HG03108 (cell line): ENCODE measurements at regions not wholly inside any gene's neighbourhood (a gene's known extent, or its start where the extent isn't known, plus 50 kb on each side); places are given as distances from the start of the nearest gene placed in this dataset.

Source experiments
- ATAC-seq: cut with Tn5 transposase; IDR thresholded peaks from one replicate; pipeline ENCODE4 v1.9.1; 2021; ENCODE audit warnings: moderate library complexity; ENCODE audit not compliant: unreplicated experiment

- ATAC-seq, result no peak
Observed at GRCh38 chr4:181661090-181661489, 582.1 kb upstream of the TENM3 start.

DNA sequence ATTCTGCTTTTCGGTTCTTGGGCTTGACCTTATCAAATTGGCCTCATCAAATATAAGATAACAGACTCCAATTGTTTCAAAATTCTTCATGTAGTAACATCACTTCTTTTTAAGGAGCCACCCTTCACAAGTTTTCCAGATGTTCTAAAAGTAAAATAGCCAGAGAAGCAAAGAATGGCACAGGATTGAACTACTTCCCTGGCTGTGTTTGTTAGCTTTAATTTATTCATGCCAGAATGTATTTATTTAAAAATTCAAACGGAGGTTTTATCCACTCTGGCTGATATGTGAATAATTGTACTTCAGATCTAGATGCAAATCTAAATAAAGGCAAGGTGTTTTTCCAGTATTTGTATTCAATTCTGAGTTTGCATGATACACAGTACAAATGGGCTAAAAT, 581.3 kb upstream of the TENM3 start:
- ATAC-seq, result no peak

GRCh38 chr4:181662383-181662782, 580.8 kb upstream of the TENM3 start:
- ATAC-seq, result no peak

- ATAC-seq, result no peak
Observed at GRCh38 chr4:181670506-181670905, 572.7 kb upstream of the TENM3 start.

DNA sequence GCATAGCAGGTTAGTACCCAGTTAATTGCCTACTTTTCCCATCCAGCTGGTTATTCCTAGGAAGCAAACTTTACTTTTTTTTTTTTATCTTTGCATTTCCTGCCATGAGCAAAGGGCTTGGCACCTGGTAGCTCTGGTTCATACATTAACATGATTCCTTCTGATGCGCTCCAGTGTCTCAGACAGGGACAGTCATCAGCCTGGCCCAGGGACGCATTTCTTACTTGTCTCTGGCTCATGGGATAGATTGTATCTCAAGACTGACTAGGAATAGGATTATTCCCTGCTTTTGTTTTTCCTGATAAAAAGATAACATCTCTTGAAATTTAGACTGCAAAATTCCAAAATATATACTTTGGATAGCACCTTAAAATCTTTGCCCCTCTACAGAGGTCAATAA, 571.5 kb upstream of the TENM3 start:
- no peak for ATAC-seq

DNA sequence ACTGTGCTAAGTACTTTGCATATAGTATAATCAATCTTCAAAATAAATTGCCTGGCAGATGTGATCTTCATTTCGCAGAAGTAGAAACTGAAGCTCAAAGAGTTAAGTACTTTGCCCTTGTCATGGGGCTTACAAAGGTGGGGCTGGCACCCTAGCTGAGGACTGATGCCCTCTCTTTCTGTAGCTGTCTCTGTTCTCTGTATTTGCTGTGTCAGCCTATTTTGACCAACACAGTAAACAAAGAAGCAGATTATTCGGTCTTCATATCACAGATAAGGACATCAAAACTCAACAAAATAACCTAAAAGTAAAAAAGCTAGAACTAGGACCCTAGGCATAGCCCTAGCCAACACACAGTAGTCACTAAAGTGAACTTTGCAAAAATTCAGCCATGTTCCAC, 570.5 kb upstream of the TENM3 start:
- ATAC-seq, result no peak

DNA sequence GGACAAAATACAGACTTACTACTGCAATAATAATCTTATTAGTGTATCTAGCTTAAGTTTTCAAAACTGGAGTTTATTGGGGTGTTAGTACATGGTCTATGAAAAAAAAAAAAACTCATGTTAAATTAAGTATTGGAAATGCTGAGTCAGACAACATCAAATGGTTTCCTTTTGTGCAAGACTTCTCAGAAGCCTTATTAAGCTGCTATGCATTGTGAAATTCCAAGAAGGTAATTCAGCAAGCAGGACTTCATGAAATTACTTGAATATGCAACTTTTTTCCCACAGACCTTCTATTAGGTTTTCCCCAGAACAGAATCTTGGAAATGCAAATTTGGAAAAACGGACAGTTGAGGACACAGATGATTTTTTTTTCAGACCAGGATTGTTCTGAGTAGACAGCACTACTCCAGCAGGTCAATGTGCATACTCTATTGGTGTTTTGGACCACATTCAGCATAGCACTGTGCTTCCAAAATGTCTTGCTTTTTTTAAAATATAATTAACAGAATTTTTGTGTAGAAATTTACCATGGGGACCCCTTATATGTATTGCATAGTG, 568.8 kb upstream of the TENM3 start:
- ATAC-seq, result no peak

- no peak for ATAC-seq
Observed at GRCh38 chr4:181676546-181676945, 566.7 kb upstream of the TENM3 start.

DNA sequence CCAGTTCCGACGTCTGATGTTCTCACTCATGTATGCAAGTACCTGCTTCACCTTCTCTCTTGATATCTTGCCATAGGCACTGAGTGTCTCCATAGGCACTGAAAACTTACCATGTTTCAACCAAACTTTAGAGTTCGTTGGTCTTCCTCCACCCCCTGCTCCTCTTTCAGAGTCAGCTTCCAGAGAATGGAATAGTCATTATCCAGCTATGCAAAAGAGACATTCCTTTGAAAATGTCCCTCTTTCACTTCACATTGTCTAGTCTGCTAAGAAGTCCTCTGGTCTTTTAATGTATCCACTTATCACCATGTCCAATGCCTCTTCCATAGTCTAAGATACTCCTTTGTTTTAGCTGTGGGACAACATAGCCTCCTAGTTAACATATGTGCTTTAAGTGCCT, 566.0 kb upstream of the TENM3 start:
- ATAC-seq, result no peak

DNA sequence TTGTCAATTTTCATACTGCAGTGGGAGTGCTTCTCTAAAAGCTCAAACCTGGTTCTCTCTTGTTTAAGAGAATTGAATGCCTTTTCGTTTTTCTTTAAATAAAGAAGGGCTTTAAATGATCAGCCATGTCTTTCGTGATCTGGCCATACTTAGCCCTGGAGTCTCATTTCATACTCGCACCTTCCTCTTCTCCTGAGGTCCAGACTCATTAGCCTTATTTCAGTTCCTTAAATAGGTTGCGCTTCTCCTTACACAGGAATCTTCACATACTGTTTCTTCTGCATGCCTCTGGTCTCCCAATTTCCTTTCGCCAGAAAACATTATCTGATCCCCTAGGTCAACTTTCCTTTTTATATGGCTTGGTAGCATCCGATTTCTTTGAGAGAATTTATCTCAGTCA, 565.6 kb upstream of the TENM3 start:
- ATAC-seq, result no peak

GRCh38 chr4:181679754-181680153, 563.4 kb upstream of the TENM3 start:
- ATAC-seq, result no peak

- ATAC-seq, result no peak
Observed at GRCh38 chr4:181682367-181683047, 560.7 kb upstream of the TENM3 start.

DNA sequence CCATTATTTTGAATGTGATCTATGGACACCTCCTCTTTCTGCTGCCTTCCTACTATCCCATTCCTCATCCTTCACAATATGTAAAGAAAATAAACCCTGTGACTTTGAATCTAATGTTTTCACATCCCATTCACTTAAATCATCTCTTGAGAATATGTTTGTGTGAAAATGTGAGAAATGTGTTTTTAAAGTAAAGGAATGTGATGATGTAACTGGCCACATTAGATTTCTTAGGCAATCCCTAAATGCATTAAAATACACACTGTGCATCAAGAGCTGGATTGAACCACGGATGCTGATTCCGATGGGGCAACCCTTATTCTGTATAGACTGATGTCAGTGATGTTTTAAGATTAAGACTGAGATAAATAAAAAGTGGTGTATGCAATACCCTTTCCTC, 558.9 kb upstream of the TENM3 start:
- no peak for ATAC-seq

DNA sequence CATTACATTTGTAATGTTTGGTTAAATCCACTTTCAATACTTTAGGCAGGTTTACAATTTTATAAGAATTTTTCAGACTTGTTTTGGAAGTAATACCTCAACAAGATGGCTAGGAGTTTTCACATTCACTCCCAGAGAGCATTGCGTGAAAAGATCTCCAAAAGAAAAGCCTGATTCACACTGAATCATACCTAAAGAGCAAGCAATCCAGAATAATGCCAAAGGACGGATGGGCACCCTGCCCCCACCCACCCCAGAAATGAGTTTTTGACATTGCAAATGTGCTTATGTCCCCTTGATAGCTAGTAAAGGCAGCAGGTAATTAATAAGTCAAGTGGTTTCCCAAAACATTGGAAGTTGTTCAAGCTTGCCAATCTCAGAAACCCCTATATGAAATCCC, 557.7 kb upstream of the TENM3 start:
- no peak for ATAC-seq

DNA sequence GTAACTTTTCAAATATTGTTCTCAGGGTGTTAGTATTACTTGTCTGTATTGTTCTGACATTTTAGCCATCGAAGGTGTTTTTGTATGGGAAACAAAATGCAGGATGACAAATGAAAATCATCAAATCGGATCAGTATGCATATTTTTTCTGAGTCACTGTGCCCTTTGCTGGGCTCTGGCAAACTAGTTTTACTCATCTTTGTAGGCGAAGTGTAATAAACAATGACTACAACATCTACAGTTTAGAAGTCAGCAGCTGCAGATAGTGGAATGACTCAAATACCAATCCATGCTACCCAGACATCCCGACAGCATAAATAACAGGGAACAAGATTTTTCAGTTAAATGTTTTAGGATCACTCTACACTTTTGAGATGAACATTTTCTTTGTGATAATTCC, 557.3 kb upstream of the TENM3 start:
- no peak for ATAC-seq

DNA sequence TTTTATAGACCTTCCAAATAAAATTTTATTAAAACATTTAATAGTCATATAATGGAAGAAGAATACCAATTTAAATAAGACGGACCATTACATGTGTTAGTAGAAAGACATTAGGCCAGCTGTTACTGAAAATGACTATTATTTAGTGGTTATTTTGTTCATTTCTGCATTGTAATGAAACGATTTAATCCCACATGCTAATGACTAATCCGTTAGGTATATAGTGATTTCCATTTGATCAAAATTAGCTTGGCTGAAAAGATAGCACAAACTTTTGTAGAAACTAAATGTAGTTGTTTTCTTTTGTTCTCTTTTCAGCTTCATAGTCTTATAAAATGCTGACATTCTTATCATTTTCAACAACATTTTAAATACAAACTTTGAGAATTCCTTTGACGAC, 556.1 kb upstream of the TENM3 start:
- ATAC-seq, result no peak

DNA sequence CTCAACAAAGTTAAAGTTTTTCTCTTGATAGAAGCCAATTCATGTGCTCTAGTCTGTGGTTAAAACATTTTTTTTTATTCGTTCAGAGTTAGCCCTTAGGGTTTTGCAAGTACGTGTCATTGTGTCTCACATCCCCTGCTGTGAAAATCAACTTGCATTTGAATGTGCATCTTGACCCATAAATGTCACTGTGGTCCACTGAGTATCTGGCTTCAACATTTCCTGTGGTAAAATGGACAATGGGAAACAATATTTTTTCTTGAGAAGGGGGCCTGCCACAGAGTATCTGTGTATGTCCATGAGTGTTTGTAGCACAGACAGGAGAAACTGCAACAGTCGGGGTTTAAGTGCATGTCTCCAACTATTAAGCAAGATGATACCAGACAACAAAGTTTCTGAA, 554.8 kb upstream of the TENM3 start:
- ATAC-seq, result no peak

GRCh38 chr4:181688872-181689271, 554.3 kb upstream of the TENM3 start:
- ATAC-seq, result no peak

GRCh38 chr4:181690498-181690897, 552.7 kb upstream of the TENM3 start:
- no peak for ATAC-seq

DNA sequence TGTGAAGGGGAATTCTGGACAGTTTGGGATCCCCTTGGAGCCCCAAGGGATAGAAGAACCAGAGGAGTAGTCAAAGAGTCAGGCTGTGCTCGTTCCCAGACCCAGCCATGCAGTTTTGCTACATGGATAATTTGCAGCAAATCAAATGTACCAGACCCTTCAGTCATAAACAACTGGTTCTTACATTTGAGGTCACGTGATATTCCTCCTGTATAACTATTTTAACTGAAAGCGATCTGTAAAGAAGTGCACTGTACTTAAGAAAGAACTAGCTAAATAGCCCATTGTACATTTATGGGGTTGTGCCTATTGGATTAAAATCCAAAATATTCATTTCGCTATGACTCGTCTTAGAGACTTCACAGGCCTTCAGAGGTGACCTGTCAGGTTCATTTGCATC, 550.2 kb upstream of the TENM3 start:
- no peak for ATAC-seq

GRCh38 chr4:181693517-181693916, 549.7 kb upstream of the TENM3 start:
- no peak for ATAC-seq

DNA sequence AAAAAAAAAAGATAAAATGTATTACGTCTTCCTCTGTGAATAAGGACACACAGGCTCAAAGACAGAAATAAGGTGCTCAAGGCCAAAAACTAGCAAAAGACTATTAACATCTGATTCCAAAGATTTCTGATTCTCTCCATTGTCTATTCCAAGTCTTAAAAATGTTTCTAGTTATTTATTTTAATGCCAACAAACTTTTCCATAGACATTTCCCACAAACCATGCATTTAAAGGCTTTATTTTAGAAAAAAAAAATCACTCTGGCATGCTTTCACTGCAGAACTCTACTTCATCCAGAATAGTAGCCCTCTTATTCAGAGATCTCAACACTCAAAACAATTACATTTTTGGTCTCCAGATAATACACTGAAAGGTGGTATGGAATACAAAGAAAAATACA, 545.0 kb upstream of the TENM3 start:
- ATAC-seq, result no peak

GRCh38 chr4:181701214-181701613, 542.0 kb upstream of the TENM3 start:
- no peak for ATAC-seq
